ENCODE measurements at regions not wholly inside any gene's neighbourhood (a gene's known extent, or its start where the extent isn't known, plus 50 kb on each side); places are given as distances from the start of the nearest gene placed in this dataset.

GRCh38 chr14:51544901-51545300 is 106.8 kb upstream of the FRMD6 start:
- H3K4me3 ChIP-seq (replicated peaks; ENCODE audit: insufficient read depth, low read length): no peak overlapping the region
- H3K27me3 ChIP-seq (ENCODE audit: insufficient read depth, poor library complexity, severe bottlenecking): no peaks in the 10 kb centered on the region
- no peak for TF ChIP-seq REST (IDR thresholded peaks at IDR 0.05; ENCODE audit: insufficient replicate concordance, low read depth)
- TF ChIP-seq POLR2AphosphoS5 (IDR thresholded peaks at IDR 0.05; ENCODE audit: low read depth): no peak
- TF ChIP-seq GABPA (IDR thresholded peaks at IDR 0.05; ENCODE audit: low read depth): no peak
- TF ChIP-seq SPI1 (IDR thresholded peaks at IDR 0.05; ENCODE audit: borderline replicate concordance, low read depth): no peak
- TF ChIP-seq CTCF (IDR thresholded peaks at IDR 0.05; ENCODE audit: insufficient read depth, low read length): no peak
- no peak for DNase-seq (ENCODE audit: low read depth in 1 of 2, low spot score in 1 of 2)
- H3K27ac ChIP-seq (replicated peaks): no peak overlapping the region

GRCh38 chr14:51545396-51545795 is 106.3 kb upstream of the FRMD6 start:
- no peak overlapping the region for H3K4me3 ChIP-seq (replicated peaks; ENCODE audit: insufficient read depth, low read length)
- no peaks in the 10 kb centered on the region for H3K27me3 ChIP-seq (ENCODE audit: insufficient read depth, poor library complexity, severe bottlenecking)
- no peak for TF ChIP-seq POLR2AphosphoS5 (IDR thresholded peaks at IDR 0.05; ENCODE audit: low read depth)
- no peak for TF ChIP-seq REST (IDR thresholded peaks at IDR 0.05; ENCODE audit: insufficient replicate concordance, low read depth)
- no peak for TF ChIP-seq GABPA (IDR thresholded peaks at IDR 0.05; ENCODE audit: low read depth)
- TF ChIP-seq SPI1 (IDR thresholded peaks at IDR 0.05; ENCODE audit: borderline replicate concordance, low read depth): no peak
- no peak for TF ChIP-seq CTCF (IDR thresholded peaks at IDR 0.05; ENCODE audit: insufficient read depth, low read length)
- H3K27ac ChIP-seq (replicated peaks): no peak overlapping the region
- DNase-seq (ENCODE audit: low read depth in 1 of 2, low spot score in 1 of 2): no peak

GRCh38 chr14:51546099-51546498 is 105.6 kb upstream of the FRMD6 start:
- no peaks in the 10 kb centered on the region for H3K27me3 ChIP-seq (ENCODE audit: insufficient read depth, poor library complexity, severe bottlenecking)
- H3K4me3 ChIP-seq (replicated peaks; ENCODE audit: insufficient read depth, low read length): no peak overlapping the region
- no peak overlapping the region for H3K27ac ChIP-seq (replicated peaks)
- DNase-seq (ENCODE audit: low read depth in 1 of 2, low spot score in 1 of 2): no peak
- TF ChIP-seq GABPA (IDR thresholded peaks at IDR 0.05; ENCODE audit: low read depth) (no peak), CTCF (IDR thresholded peaks at IDR 0.05; ENCODE audit: insufficient read depth, low read length) (no peak), POLR2AphosphoS5 (IDR thresholded peaks at IDR 0.05; ENCODE audit: low read depth) (no peak), SPI1 (IDR thresholded peaks at IDR 0.05; ENCODE audit: borderline replicate concordance, low read depth) (no peak), REST (IDR thresholded peaks at IDR 0.05; ENCODE audit: insufficient replicate concordance, low read depth) (no peak)
